H9 (cell line): ENCODE measurements at regions not wholly inside any gene's neighbourhood (a gene's known extent, or its start where the extent isn't known, plus 50 kb on each side); places are given as distances from the start of the nearest gene placed in this dataset.

Experiments used
- DNase-seq: peaks from one replicate; pipeline ENCODE4 v3.0.0-alpha.2; 2017
- H2AFZ ChIP-seq: one replicate; pipeline ENCODE4 v1.6.1; 2013; ENCODE audit warnings: mild to moderate bottlenecking, low read length, control low read depth, moderate library complexity
- H2AK5ac ChIP-seq: 2 replicates; pipeline ENCODE4 v1.6.1; 2013; ENCODE audit warnings: low read length, control low read depth, mixed read lengths; ENCODE audit not compliant: insufficient read length
- H2BK120ac ChIP-seq: one replicate; pipeline ENCODE4 v1.6.1; 2013; ENCODE audit warnings: low read depth, mild to moderate bottlenecking, low read length, control low read depth, inconsistent platforms; ENCODE audit not compliant: poor library complexity, severe bottlenecking
- H2BK12ac ChIP-seq: 2 replicates; pipeline ENCODE4 v1.6.1; 2013; ENCODE audit warnings: low read length, control low read depth, mixed read lengths, low read depth; ENCODE audit not compliant: insufficient read length
- H2BK15ac ChIP-seq: 2 replicates; pipeline ENCODE4 v1.6.1; 2013; ENCODE audit warnings: low read depth, low read length, control low read depth
- H2BK20ac ChIP-seq: one replicate; pipeline ENCODE4 v1.6.1; 2013; ENCODE audit warnings: low read depth, mild to moderate bottlenecking, low read length, control low read depth, inconsistent platforms; ENCODE audit not compliant: poor library complexity, severe bottlenecking
- H2BK5ac ChIP-seq: 2 replicates; pipeline ENCODE4 v1.6.1; 2013; ENCODE audit warnings: low read length, control low read depth, mixed read lengths; ENCODE audit not compliant: insufficient read length
- H3K14ac ChIP-seq: 2 replicates; pipeline ENCODE4 v1.6.1; 2013; ENCODE audit warnings: low read length, control low read depth; ENCODE audit not compliant: insufficient read depth
- H3K18ac ChIP-seq: 2 replicates; pipeline ENCODE4 v1.6.1; 2013; ENCODE audit warnings: low read depth, mild to moderate bottlenecking, mixed read lengths, low read length, control low read depth; ENCODE audit not compliant: insufficient read length
- H3K23ac ChIP-seq: 2 replicates; pipeline ENCODE4 v1.6.1; 2013; ENCODE audit warnings: low read length, control low read depth, mixed read lengths, low read depth; ENCODE audit not compliant: insufficient read length
- H3K23me2 ChIP-seq: 2 replicates; pipeline ENCODE4 v1.6.1; 2013; ENCODE audit warnings: low read depth, mild to moderate bottlenecking, mixed read lengths, low read length, control low read depth; ENCODE audit not compliant: insufficient read length, poor library complexity, severe bottlenecking
- H3K27ac ChIP-seq: 2 replicates; pipeline ENCODE4 v1.5.1; 2013; ENCODE audit warnings: low read length, control low read depth, mixed read lengths, low read depth; ENCODE audit not compliant: insufficient read length
- H3K27me3 ChIP-seq: 2 replicates; pipeline ENCODE4 v1.6.1; 2013; ENCODE audit warnings: low read length, control low read depth, inconsistent platforms; ENCODE audit not compliant: insufficient read depth
- H3K4ac ChIP-seq: 2 replicates; pipeline ENCODE4 v1.6.1; 2013; ENCODE audit warnings: low read depth, mild to moderate bottlenecking, control low read depth, inconsistent platforms, low read length, moderate library complexity
- H3K4me1 ChIP-seq: 2 replicates; pipeline ENCODE4 v1.6.1; 2013; ENCODE audit warnings: low read length, control low read depth, inconsistent platforms; ENCODE audit not compliant: insufficient read depth
- H3K4me2 ChIP-seq: 2 replicates; pipeline ENCODE4 v1.6.1; 2013; ENCODE audit warnings: low read length, control low read depth, mixed read lengths; ENCODE audit not compliant: insufficient read length, insufficient read depth
- H3K56ac ChIP-seq: 2 replicates; pipeline ENCODE4 v1.6.1; 2013; ENCODE audit warnings: low read depth, mild to moderate bottlenecking, mixed read lengths, low read length, control low read depth; ENCODE audit not compliant: insufficient read length
- H3K79me1 ChIP-seq: 2 replicates; pipeline ENCODE4 v1.6.1; 2013; ENCODE audit warnings: low read depth, mild to moderate bottlenecking, moderate library complexity, low read length, control low read depth, inconsistent platforms; ENCODE audit not compliant: insufficient read depth, poor library complexity, severe bottlenecking
- H3K79me2 ChIP-seq: 2 replicates; pipeline ENCODE4 v1.6.1; 2013; ENCODE audit warnings: low read length, control low read depth, inconsistent platforms; ENCODE audit not compliant: insufficient read depth
- H3K9ac ChIP-seq: 2 replicates; pipeline ENCODE4 v1.6.1; 2013; ENCODE audit warnings: low read length, control low read depth, mixed read lengths; ENCODE audit not compliant: insufficient read length; ENCODE audit errors: extremely low read depth
- H3K9me3 ChIP-seq: one replicate; pipeline ENCODE4 v1.6.1; 2013; ENCODE audit warnings: low read depth, low read length, inconsistent platforms; ENCODE audit not compliant: control insufficient read depth
- H3T11ph ChIP-seq: one replicate; pipeline ENCODE4 v1.6.1; 2013; ENCODE audit warnings: mild to moderate bottlenecking, low read length, control low read depth, inconsistent platforms
- H4K20me1 ChIP-seq: one replicate; pipeline ENCODE4 v1.6.1; 2013; ENCODE audit not compliant: control insufficient read depth, insufficient read length, insufficient read depth
- H4K5ac ChIP-seq: 2 replicates; pipeline ENCODE4 v1.6.1; 2013; ENCODE audit warnings: low read depth, mild to moderate bottlenecking, mixed read lengths, low read length, control low read depth; ENCODE audit not compliant: insufficient read length
- H4K8ac ChIP-seq: replicated peaks from 2 replicates; pipeline ENCODE4 v1.6.1; 2013; ENCODE audit warnings: low read length, control low read depth, mixed read lengths, low read depth; ENCODE audit not compliant: insufficient read length
- H4K91ac ChIP-seq: 2 replicates; pipeline ENCODE4 v1.6.1; 2013; ENCODE audit warnings: low read depth, mild to moderate bottlenecking, moderate library complexity, mixed read lengths, low read length, control low read depth; ENCODE audit not compliant: insufficient read length
- H3K27ac Mint-ChIP-seq, 3 experiments: 2 replicates in 2 of 3; 3 replicates in 1 of 3; pipeline ENCODE4 v1.8.0; 2020 to 2021; ENCODE audit warnings: mixed read lengths in 3 of 3, mild to moderate bottlenecking in 1 of 3, moderate library complexity in 1 of 3
- H3K27me3 Mint-ChIP-seq: 2 replicates; pipeline ENCODE4 v1.8.0; 2021; ENCODE audit warnings: low read depth, mild to moderate bottlenecking, moderate library complexity, mixed read lengths
- H3K36me3 Mint-ChIP-seq, 3 experiments: 2 replicates in 2 of 3; 3 replicates in 1 of 3; pipeline ENCODE4 v1.8.0; 2020 to 2021; ENCODE audit warnings: low read depth in 3 of 3, mixed read lengths in 3 of 3; ENCODE audit not compliant: insufficient read depth in 1 of 3
- H3K4me1 Mint-ChIP-seq, 2 experiments: 2 replicates each; pipeline ENCODE4 v1.8.0; 2020; ENCODE audit warnings: mixed read lengths in 2 of 2
- H3K4me3 Mint-ChIP-seq, 2 experiments: 2 replicates in 1 of 2; 3 replicates in 1 of 2; pipeline ENCODE4 v1.8.0; 2020 to 2021; ENCODE audit warnings: mild to moderate bottlenecking in 2 of 2, mixed read lengths in 2 of 2, moderate library complexity in 1 of 2
- H3K9me3 Mint-ChIP-seq, 2 experiments: 2 replicates in 1 of 2; 3 replicates in 1 of 2; pipeline ENCODE4 v1.8.0; 2020; ENCODE audit warnings: mild to moderate bottlenecking in 2 of 2, mixed read lengths in 2 of 2, moderate library complexity in 1 of 2
- WGBS: extraction: QIAGEN DNeasy Blood & Tissue Kit; methylation state at CpG from one replicate; pipeline ENCODE4 v1.1.7; 2013; ENCODE audit warnings: missing lambda C conversion rate, low lambda C conversion rate, mixed read lengths; ENCODE audit not compliant: insufficient read length; ENCODE audit errors: extremely low coverage; 5-methylcytosine and 5-hydroxymethylcytosine counted together
- TF ChIP-seq, protein P1 (sequence below): fragments of 200-600 bp; sonication (generic); conservative IDR thresholded peaks from 3 replicates; pipeline ENCODE4 v1.8.0; 2021; ENCODE audit warnings: antibody characterized with exemption, mild to moderate bottlenecking

DNA sequence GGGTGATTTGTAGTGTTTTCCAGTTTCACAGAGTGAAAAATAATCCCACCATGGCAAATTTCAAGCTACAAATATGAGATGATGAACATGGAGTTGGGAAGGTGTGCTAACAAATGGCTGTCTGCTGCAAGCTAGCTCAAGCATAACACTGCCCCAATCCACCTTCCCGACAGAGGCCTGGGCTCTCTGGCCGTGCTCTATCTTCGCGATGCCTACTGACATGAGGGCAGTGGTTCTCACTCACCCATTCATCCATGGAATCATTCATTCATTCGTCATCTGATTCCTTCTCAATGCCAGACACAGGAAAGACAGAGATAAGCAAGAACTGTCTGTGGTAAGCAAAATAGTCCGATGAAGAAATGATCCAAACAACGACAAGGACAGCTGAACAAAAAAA, 65.4 kb downstream of the ZNF467 start:
- Histone ChIP-seq H2BK20ac (no peak overlapping the region), H3K56ac (no peak overlapping the region), H3T11ph (no peak overlapping the region), H2BK120ac (no peak overlapping the region), H4K91ac (no peak overlapping the region), H2BK5ac (no peak overlapping the region), H2AFZ (no peak overlapping the region), H4K20me1 (no peaks in the 10 kb centered on the region), H4K8ac (no peak overlapping the region), H4K5ac (no peak overlapping the region), H3K18ac (no peak overlapping the region), H3K79me2 (no peaks in the 10 kb centered on the region), H3K4me2 (no peak overlapping the region), H3K27me3 (no peaks in the 10 kb centered on the region; the same call in 1 of the 2 replicates), H2AK5ac (no peak overlapping the region), H3K79me1 (no peaks in the 10 kb centered on the region), H3K9me3 (no peaks in the 10 kb centered on the region), H3K23me2 (no peaks in the 10 kb centered on the region), H3K27ac (no peak overlapping the region), H3K4ac (no peak overlapping the region), H3K23ac (no peak overlapping the region), H3K4me1 (no peaks in the 10 kb centered on the region; the same call in 1 of the 2 replicates), H3K9ac (no peak overlapping the region), H3K14ac (no peak overlapping the region), H2BK15ac (no peak overlapping the region), H2BK12ac (no peak overlapping the region)
- Mint-ChIP-seq H3K4me3 (no peak overlapping the region), H3K27me3 (peaks cover 9% of the 10 kb centered on the region), H3K36me3 (peaks cover 5 to 18% (median 16%) of the 10 kb centered on the region in 3 experiments), H3K4me1 (peaks cover 12 to 29% of the 10 kb centered on the region in 2 experiments), H3K9me3 (peaks cover 27 to 28% of the 10 kb centered on the region in 2 experiments), H3K27ac (no peak overlapping the region)
- TF ChIP-seq, protein P1, sequence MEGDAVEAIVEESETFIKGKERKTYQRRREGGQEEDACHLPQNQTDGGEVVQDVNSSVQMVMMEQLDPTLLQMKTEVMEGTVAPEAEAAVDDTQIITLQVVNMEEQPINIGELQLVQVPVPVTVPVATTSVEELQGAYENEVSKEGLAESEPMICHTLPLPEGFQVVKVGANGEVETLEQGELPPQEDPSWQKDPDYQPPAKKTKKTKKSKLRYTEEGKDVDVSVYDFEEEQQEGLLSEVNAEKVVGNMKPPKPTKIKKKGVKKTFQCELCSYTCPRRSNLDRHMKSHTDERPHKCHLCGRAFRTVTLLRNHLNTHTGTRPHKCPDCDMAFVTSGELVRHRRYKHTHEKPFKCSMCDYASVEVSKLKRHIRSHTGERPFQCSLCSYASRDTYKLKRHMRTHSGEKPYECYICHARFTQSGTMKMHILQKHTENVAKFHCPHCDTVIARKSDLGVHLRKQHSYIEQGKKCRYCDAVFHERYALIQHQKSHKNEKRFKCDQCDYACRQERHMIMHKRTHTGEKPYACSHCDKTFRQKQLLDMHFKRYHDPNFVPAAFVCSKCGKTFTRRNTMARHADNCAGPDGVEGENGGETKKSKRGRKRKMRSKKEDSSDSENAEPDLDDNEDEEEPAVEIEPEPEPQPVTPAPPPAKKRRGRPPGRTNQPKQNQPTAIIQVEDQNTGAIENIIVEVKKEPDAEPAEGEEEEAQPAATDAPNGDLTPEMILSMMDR: no peak
- no peak for DNase-seq
- no CpG with 5 or more reads among the region's 7 CpGs for WGBS
